Kidney (tissue), 13 donors: ENCODE measurements at regions not wholly inside any gene's neighbourhood (a gene's known extent, or its start where the extent isn't known, plus 50 kb on each side); places are given as distances from the start of the nearest gene placed in this dataset.

ENCODE experiments used
- DNase-seq, 5 donors: peaks; one replicate each; pipeline ENCODE4 v3.0.0-alpha.2; 2013 to 2020
- FAIRE-seq: peaks from 2 replicates; lab custom pipeline; 2012; peaks lifted over from hg19 to GRCh38; lab: Jason Lieb, UNC
- H3K27ac ChIP-seq, 2 donors: one replicate each; pipeline ENCODE4 v1.7.0; 2013; ENCODE audit warnings: low read depth in 2 of 2, low read length in 2 of 2, inconsistent platforms in 1 of 2
- H3K27me3 ChIP-seq: one replicate; pipeline ENCODE4 v1.7.1; 2013; ENCODE audit warnings: low read length, inconsistent platforms; ENCODE audit not compliant: control insufficient read depth, insufficient read depth
- H3K36me3 ChIP-seq, 3 donors: one replicate each; pipeline versions ENCODE4 v1.7.0 to v1.7.1; 2013; ENCODE audit warnings: low read length in 3 of 3, control low read depth in 1 of 3, inconsistent platforms in 1 of 3; ENCODE audit not compliant: insufficient read depth in 3 of 3, control insufficient read depth in 2 of 3
- H3K4me1 ChIP-seq, 3 donors: one replicate each; pipeline versions ENCODE4 v1.7.0 to v1.7.1; 2013; ENCODE audit warnings: low read length in 3 of 3, inconsistent platforms in 1 of 3, low read depth in 1 of 3; ENCODE audit not compliant: control insufficient read depth in 2 of 3, insufficient read depth in 2 of 3
- H3K4me3 ChIP-seq, 3 donors: one replicate each; pipeline versions ENCODE4 v1.7.0 to v1.8.1; 2013; ENCODE audit warnings: low read length in 3 of 3, control low read depth in 1 of 3, inconsistent platforms in 1 of 3
- H3K9ac ChIP-seq, 3 donors: one replicate each; pipeline versions ENCODE4 v1.7.0 to v1.7.1; 2013; ENCODE audit warnings: low read length in 3 of 3, control low read depth in 1 of 3, inconsistent platforms in 1 of 3
- H3K9me3 ChIP-seq, 3 donors: one replicate each; pipeline versions ENCODE4 v1.7.0 to v1.7.1; 2013; ENCODE audit warnings: low read length in 3 of 3, control low read depth in 1 of 3, inconsistent platforms in 1 of 3; ENCODE audit not compliant: control insufficient read depth in 2 of 3, insufficient read depth in 1 of 3
- CTCF ChIP-seq: IDR thresholded peaks from 3 replicates; pipeline ENCODE4 v1.5.1; 2012; ENCODE audit warnings: mild to moderate bottlenecking, moderate library complexity, borderline replicate concordance; ENCODE audit not compliant: insufficient read depth; ENCODE audit errors: extremely low read depth
- intact Hi-C: fragments of 100-400 bp; cut with DNase I; formaldehyde crosslinking; loops from one replicate; pipeline ENCODE4 v1.11.1; 2022
- donor health status: control.
- donor health status: control.
- donor health status: control.
- donor health status: control.
- donor health status: control.
- donor health status: DM: yes; HTN: yes; CAD: no.
- donor health status: Normal renal cell carcinoma (clear cell type).

- H3K27ac ChIP-seq = no peak overlapping the region
- H3K4me3 ChIP-seq = no peak overlapping the region
- no peak for TF ChIP-seq CTCF
- FAIRE-seq (no peak), DNase-seq (no peak)
- H3K9me3 ChIP-seq = no peaks in the 10 kb centered on the region
- intact Hi-C loops = no loop called here
- H3K9ac ChIP-seq = no peak overlapping the region
- H3K4me1 ChIP-seq = no peaks in the 10 kb centered on the region
- H3K36me3 ChIP-seq = no peaks in the 10 kb centered on the region
- H3K27me3 ChIP-seq = no peaks in the 10 kb centered on the region
Observed at GRCh38 chr20:12395760-12396159, 478.1 kb downstream of the BTBD3 start.

- Histone ChIP-seq H3K36me3 (no peaks in the 10 kb centered on the region), H3K4me1 (no peaks in the 10 kb centered on the region), H3K27ac (no peak overlapping the region), H3K27me3 (no peaks in the 10 kb centered on the region), H3K9ac (no peak overlapping the region), H3K9me3 (no peaks in the 10 kb centered on the region), H3K4me3 (no peak overlapping the region)
- intact Hi-C loops = no loop called here
- TF ChIP-seq CTCF = no peak
- DNase-seq = no peak
- no peak for FAIRE-seq
Observed at GRCh38 chr20:12399110-12399836, 481.6 kb downstream of the BTBD3 start.

GRCh38 chr20:12404941-12405340 is 487.2 kb downstream of the BTBD3 start:
- intact Hi-C loops = no loop called here
- peaks cover 0 to 13% (median 0%) of the 10 kb centered on the region in 3 donors for H3K9me3 ChIP-seq
- no peak overlapping the region for H3K9ac ChIP-seq
- FAIRE-seq (no peak), DNase-seq (no peak)
- H3K4me1 ChIP-seq = no peaks in the 10 kb centered on the region
- TF ChIP-seq CTCF = no peak
- H3K27me3 ChIP-seq = no peaks in the 10 kb centered on the region
- no peaks in the 10 kb centered on the region for H3K36me3 ChIP-seq
- H3K4me3 ChIP-seq = no peak overlapping the region
- H3K27ac ChIP-seq = no peak overlapping the region
